ENCODE measurements at regions not wholly inside any gene's neighbourhood (a gene's known extent, or its start where the extent isn't known, plus 50 kb on each side); places are given as distances from the start of the nearest gene placed in this dataset.

- Histone ChIP-seq H3K4me2 (ENCODE audit: control insufficient read depth, extremely low read depth, insufficient read depth, low read depth, low read length) (no peak overlapping the region), H4K20me1 (ENCODE audit: control insufficient read depth, extremely low read depth, insufficient read depth, low read length) (no peaks in the 10 kb centered on the region), H3K9ac (ENCODE audit: control insufficient read depth, extremely low read depth, insufficient read depth, low read length) (no peak overlapping the region), H3K9me3 (ENCODE audit: control insufficient read depth, low read depth, low read length) (no peaks in the 10 kb centered on the region), H3K4me3 (ENCODE audit: control insufficient read depth in 2 of 3, extremely low read depth in 1 of 3, insufficient read depth in 2 of 3, low read depth in 1 of 3, low read length in 3 of 3) (no peak overlapping the region), H2AFZ (ENCODE audit: control insufficient read depth, low read length) (no peak overlapping the region), H3K27me3 (ENCODE audit: control insufficient read depth, extremely low read depth, insufficient read depth, low read length) (no peaks in the 10 kb centered on the region), H3K79me2 (ENCODE audit: control insufficient read depth, insufficient read depth, low read length) (no peaks in the 10 kb centered on the region), H3K9me1 (ENCODE audit: control insufficient read depth, extremely low read depth, insufficient read depth, low read length) (no peaks in the 10 kb centered on the region), H3K36me3 (ENCODE audit: control insufficient read depth in 2 of 2, extremely low read depth in 1 of 2, insufficient read depth in 2 of 2, low read length in 2 of 2) (no peaks in the 10 kb centered on the region), H3K4me1 (ENCODE audit: control insufficient read depth, extremely low read depth, insufficient read depth, low read length) (no peaks in the 10 kb centered on the region), H3K27ac (ENCODE audit: control insufficient read depth, insufficient read depth, low read length) (no peak overlapping the region)
- FAIRE-seq (no peak), DNase-seq (ENCODE audit: low read depth, low spot score) (no peak)
- dilution Hi-C loops (cut with MboI; ENCODE audit: extremely low pct_ligation_motif_present, low sequenced_read_pairs): no loop called here
- no peak for TF ChIP-seq CTCF (optimal IDR thresholded peaks at IDR 0.05 in 1 of 3, IDR thresholded peaks at IDR 0.05 in 1 of 3, conservative IDR thresholded peaks at IDR 0.05 in 1 of 3; ENCODE audit: extremely low read depth in 1 of 3, insufficient read depth in 2 of 3, low read length in 3 of 3)
Measured at GRCh38 chr5:54621709-54622108, 104.2 kb downstream of the SNX18 start.

- DNase-seq (ENCODE audit: low read depth, low spot score) (no peak), FAIRE-seq (no peak)
- Histone ChIP-seq H2AFZ (ENCODE audit: control insufficient read depth, low read length) (no peak overlapping the region), H3K36me3 (ENCODE audit: control insufficient read depth in 2 of 2, extremely low read depth in 1 of 2, insufficient read depth in 2 of 2, low read length in 2 of 2) (no peaks in the 10 kb centered on the region), H3K27me3 (ENCODE audit: control insufficient read depth, extremely low read depth, insufficient read depth, low read length) (no peaks in the 10 kb centered on the region), H3K4me2 (ENCODE audit: control insufficient read depth, extremely low read depth, insufficient read depth, low read depth, low read length) (no peak overlapping the region), H3K4me1 (ENCODE audit: control insufficient read depth, extremely low read depth, insufficient read depth, low read length) (no peaks in the 10 kb centered on the region), H3K27ac (ENCODE audit: control insufficient read depth, insufficient read depth, low read length) (no peak overlapping the region), H3K9ac (ENCODE audit: control insufficient read depth, extremely low read depth, insufficient read depth, low read length) (no peak overlapping the region), H3K4me3 (ENCODE audit: control insufficient read depth in 2 of 3, extremely low read depth in 1 of 3, insufficient read depth in 2 of 3, low read depth in 1 of 3, low read length in 3 of 3) (no peak overlapping the region), H3K9me1 (ENCODE audit: control insufficient read depth, extremely low read depth, insufficient read depth, low read length) (no peaks in the 10 kb centered on the region), H3K79me2 (ENCODE audit: control insufficient read depth, insufficient read depth, low read length) (no peaks in the 10 kb centered on the region), H3K9me3 (ENCODE audit: control insufficient read depth, low read depth, low read length) (no peaks in the 10 kb centered on the region), H4K20me1 (ENCODE audit: control insufficient read depth, extremely low read depth, insufficient read depth, low read length) (no peaks in the 10 kb centered on the region)
- no peak for TF ChIP-seq EZH2 (IDR thresholded peaks at IDR 0.05; ENCODE audit: low read length)
- no peak for TF ChIP-seq CTCF (optimal IDR thresholded peaks at IDR 0.05 in 1 of 3, IDR thresholded peaks at IDR 0.05 in 1 of 3, conservative IDR thresholded peaks at IDR 0.05 in 1 of 3; ENCODE audit: extremely low read depth in 1 of 3, insufficient read depth in 2 of 3, low read length in 3 of 3)
- dilution Hi-C loops (cut with MboI; ENCODE audit: extremely low pct_ligation_motif_present, low sequenced_read_pairs): no loop called here
Measured at GRCh38 chr5:54621048-54621447, 103.5 kb downstream of the SNX18 start.

Measured in keratinocyte (primary cell).